ENCODE measurements at regions not wholly inside any gene's neighbourhood (a gene's known extent, or its start where the extent isn't known, plus 50 kb on each side); places are given as distances from the start of the nearest gene placed in this dataset.

DNA sequence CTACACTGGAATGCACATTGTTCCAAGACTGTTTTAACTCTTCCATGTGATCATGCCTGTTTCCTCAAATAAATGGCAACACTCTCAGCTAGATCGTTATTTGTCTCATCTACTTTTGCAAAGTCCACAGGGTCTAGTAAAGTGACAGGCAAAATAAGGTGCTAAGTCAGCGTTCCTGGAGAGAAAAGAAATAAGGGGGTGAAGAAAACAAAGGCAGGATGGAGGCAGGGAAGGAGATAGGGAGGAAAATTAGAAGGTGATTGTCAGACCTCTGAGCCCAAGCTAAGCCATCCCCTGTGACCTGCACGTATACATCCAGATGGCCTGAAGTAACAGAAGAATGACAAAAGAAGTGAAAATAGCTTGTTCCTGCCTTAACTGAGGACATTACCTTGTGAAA lies 132.1 kb downstream of the RAB38 start:
- Histone ChIP-seq H3K9ac (ENCODE audit: low read length) (no peak overlapping the region), H3K36me3 (replicated peaks; ENCODE audit: low read depth, low read length) (no peaks in the 10 kb centered on the region), H3K4me1 (ENCODE audit: low read length) (no peaks in the 10 kb centered on the region), H3K4me3 (ENCODE audit: low read length) (no peak overlapping the region), H3K4me2 (ENCODE audit: low read length) (no peak overlapping the region), H3K9me3 (ENCODE audit: insufficient read depth, low read length) (no peaks in the 10 kb centered on the region), H2AFZ (ENCODE audit: low read depth, low read length) (no peak overlapping the region), H4K20me1 (ENCODE audit: insufficient read depth, low read length) (no peaks in the 10 kb centered on the region), H3K27ac (ENCODE audit: low read length) (no peak overlapping the region), H3K27me3 (ENCODE audit: low read depth, low read length) (peaks cover 22% of the 10 kb centered on the region), H3K79me2 (ENCODE audit: low read length) (no peaks in the 10 kb centered on the region)
- TF ChIP-seq EZH2phosphoT487 (IDR thresholded peaks at IDR 0.05; ENCODE audit: low read depth) (no peak), CTCF (IDR thresholded peaks at IDR 0.05; ENCODE audit: low read depth, low read length) (no peak)

DNA sequence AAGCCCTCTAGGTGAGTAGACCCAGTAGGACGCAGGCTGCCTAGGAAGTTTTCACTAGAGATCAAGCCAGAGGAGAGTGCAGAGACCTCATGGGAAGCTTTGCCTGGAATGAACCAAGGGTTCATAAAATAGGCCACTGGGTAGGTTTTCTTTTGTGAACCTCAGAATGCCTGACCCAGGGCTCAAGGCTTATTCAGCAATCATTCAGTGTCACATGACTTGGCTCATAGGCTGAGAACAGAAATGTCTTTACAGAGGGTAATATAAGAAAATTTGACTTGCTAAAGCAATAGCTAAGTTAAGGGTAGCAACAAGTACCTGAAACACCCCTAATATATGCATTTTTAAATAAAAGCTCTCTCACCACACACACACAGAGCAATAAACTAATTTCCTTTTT lies 132.6 kb downstream of the RAB38 start:
- Histone ChIP-seq H2AFZ (ENCODE audit: low read depth, low read length) (no peak overlapping the region), H3K9me3 (ENCODE audit: insufficient read depth, low read length) (no peaks in the 10 kb centered on the region), H3K27ac (ENCODE audit: low read length) (no peak overlapping the region), H3K36me3 (replicated peaks; ENCODE audit: low read depth, low read length) (no peaks in the 10 kb centered on the region), H3K4me2 (ENCODE audit: low read length) (no peak overlapping the region), H3K27me3 (ENCODE audit: low read depth, low read length) (peaks cover 22% of the 10 kb centered on the region), H3K9ac (ENCODE audit: low read length) (no peak overlapping the region), H3K4me3 (ENCODE audit: low read length) (no peak overlapping the region), H3K79me2 (ENCODE audit: low read length) (no peaks in the 10 kb centered on the region), H3K4me1 (ENCODE audit: low read length) (no peaks in the 10 kb centered on the region), H4K20me1 (ENCODE audit: insufficient read depth, low read length) (no peaks in the 10 kb centered on the region)
- no peak for TF ChIP-seq EZH2phosphoT487 (IDR thresholded peaks at IDR 0.05; ENCODE audit: low read depth)
- TF ChIP-seq CTCF (IDR thresholded peaks at IDR 0.05; ENCODE audit: low read depth, low read length), result no peak

DNA sequence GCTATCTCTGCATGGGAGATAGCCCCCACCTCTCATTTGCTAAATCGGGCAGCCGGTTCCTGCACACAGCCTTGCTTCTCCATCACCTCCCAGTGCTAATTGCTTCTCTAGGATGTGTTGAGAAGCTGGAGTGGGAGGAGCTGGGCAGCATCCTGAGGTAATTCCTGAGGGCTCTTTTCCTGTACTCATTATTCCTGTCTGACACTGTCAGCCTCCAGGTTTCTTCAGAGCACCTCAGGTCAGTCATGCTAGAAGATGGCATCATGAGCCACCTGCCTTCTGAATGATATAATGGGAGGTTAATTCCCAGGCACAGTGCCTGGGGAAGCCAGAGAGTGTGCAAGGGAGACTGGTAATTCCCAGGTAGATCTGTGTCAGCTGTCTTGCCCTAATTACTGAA lies 133.0 kb downstream of the RAB38 start:
- Histone ChIP-seq H3K9me3 (ENCODE audit: insufficient read depth, low read length) (no peaks in the 10 kb centered on the region), H3K4me1 (ENCODE audit: low read length) (no peaks in the 10 kb centered on the region), H4K20me1 (ENCODE audit: insufficient read depth, low read length) (no peaks in the 10 kb centered on the region), H3K27ac (ENCODE audit: low read length) (no peak overlapping the region), H3K36me3 (replicated peaks; ENCODE audit: low read depth, low read length) (no peaks in the 10 kb centered on the region), H3K4me3 (ENCODE audit: low read length) (no peak overlapping the region), H3K27me3 (ENCODE audit: low read depth, low read length) (peaks cover 22% of the 10 kb centered on the region), H2AFZ (ENCODE audit: low read depth, low read length) (no peak overlapping the region), H3K9ac (ENCODE audit: low read length) (no peak overlapping the region), H3K79me2 (ENCODE audit: low read length) (no peaks in the 10 kb centered on the region), H3K4me2 (ENCODE audit: low read length) (no peak overlapping the region)
- no peak for TF ChIP-seq EZH2phosphoT487 (IDR thresholded peaks at IDR 0.05; ENCODE audit: low read depth)
- TF ChIP-seq CTCF (IDR thresholded peaks at IDR 0.05; ENCODE audit: low read depth, low read length), result no peak

DNA sequence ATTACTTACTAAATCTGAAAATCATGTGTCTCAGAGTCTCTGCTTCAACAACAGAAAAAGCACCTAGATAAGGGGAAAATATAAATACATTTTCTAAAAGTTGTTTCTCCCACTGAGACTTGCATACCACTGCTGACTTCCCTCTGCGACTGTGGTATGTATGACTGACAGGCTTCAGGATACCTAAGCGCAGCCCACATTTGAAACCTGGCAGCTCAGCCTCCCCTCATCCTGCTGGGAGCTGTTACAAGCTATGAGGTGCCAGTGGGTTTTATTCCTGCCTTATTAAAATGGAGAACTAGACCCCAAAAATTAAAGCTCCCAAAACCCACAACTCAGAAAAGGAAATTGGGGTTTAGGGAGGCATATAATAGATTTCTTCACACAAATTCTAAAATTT lies 133.6 kb downstream of the RAB38 start:
- Histone ChIP-seq H3K79me2 (ENCODE audit: low read length) (no peaks in the 10 kb centered on the region), H3K4me2 (ENCODE audit: low read length) (no peak overlapping the region), H3K9me3 (ENCODE audit: insufficient read depth, low read length) (no peaks in the 10 kb centered on the region), H3K27ac (ENCODE audit: low read length) (no peak overlapping the region), H3K36me3 (replicated peaks; ENCODE audit: low read depth, low read length) (no peaks in the 10 kb centered on the region), H3K4me1 (ENCODE audit: low read length) (no peaks in the 10 kb centered on the region), H4K20me1 (ENCODE audit: insufficient read depth, low read length) (no peaks in the 10 kb centered on the region), H3K27me3 (ENCODE audit: low read depth, low read length) (peaks cover 22% of the 10 kb centered on the region), H2AFZ (ENCODE audit: low read depth, low read length) (no peak overlapping the region), H3K4me3 (ENCODE audit: low read length) (no peak overlapping the region), H3K9ac (ENCODE audit: low read length) (no peak overlapping the region)
- TF ChIP-seq CTCF (IDR thresholded peaks at IDR 0.05; ENCODE audit: low read depth, low read length) (no peak), EZH2phosphoT487 (IDR thresholded peaks at IDR 0.05; ENCODE audit: low read depth) (no peak)
